H1 (cell line): ENCODE measurements at regions not wholly inside any gene's neighbourhood (a gene's known extent, or its start where the extent isn't known, plus 50 kb on each side); places are given as distances from the start of the nearest gene placed in this dataset.

Source experiments
- CTCF ChIA-PET: fragments of 300-600 bp; sonication (Branson Sonifier 250); formaldehyde crosslinking; loops from one replicate; lab custom pipeline; 2021; ENCODE audit not compliant: partially characterized antibody; lab: Charles Lee
- POLR2A ChIA-PET: fragments of 300-600 bp; sonication (Branson Sonifier 250); formaldehyde crosslinking; loops from one replicate; lab custom pipeline; 2021; ENCODE audit warnings: inconsistent platforms; ENCODE audit not compliant: partially characterized antibody; lab: Charles Lee
- DNase-seq, 2 experiments: peaks; one replicate each; pipeline versions ENCODE4 v3.0.0 to v3.0.0-alpha.2; 2010 to 2022; ENCODE audit warnings: low spot score in 2 of 2, low read depth in 1 of 2, mixed read lengths in 1 of 2
- FAIRE-seq: peaks from 2 replicates; lab custom pipeline; 2011; peaks lifted over from hg19 to GRCh38; lab: Jason Lieb, UNC
- H2AFZ ChIP-seq: 2 replicates; pipeline ENCODE4 v1.8.1; 2012; ENCODE audit warnings: low read length, inconsistent platforms
- H2AK5ac ChIP-seq: 2 replicates; pipeline ENCODE4 v1.6.1; 2013; ENCODE audit warnings: low read depth, low read length
- H2BK120ac ChIP-seq: replicated peaks from 2 replicates; pipeline ENCODE3; 2013; ENCODE audit warnings: low read depth, low read length, inconsistent platforms
- H2BK12ac ChIP-seq: 2 replicates; pipeline ENCODE4 v1.6.1; 2013; ENCODE audit warnings: low read depth, low read length
- H2BK15ac ChIP-seq: 2 replicates; pipeline ENCODE4 v1.6.1; 2013; ENCODE audit warnings: low read length
- H2BK20ac ChIP-seq: 2 replicates; pipeline ENCODE4 v1.6.1; 2013; ENCODE audit warnings: low read length
- H2BK5ac ChIP-seq: 2 replicates; pipeline ENCODE4 v1.6.1; 2013; ENCODE audit warnings: low read depth, low read length
- H3K14ac ChIP-seq: 2 replicates; pipeline ENCODE4 v1.6.1; 2013; ENCODE audit warnings: inconsistent platforms; ENCODE audit not compliant: insufficient read length
- H3K18ac ChIP-seq: 2 replicates; pipeline ENCODE4 v1.6.1; 2013; ENCODE audit warnings: low read length; ENCODE audit errors: extremely low read depth
- H3K23ac ChIP-seq: 2 replicates; pipeline ENCODE4 v1.6.1; 2013; ENCODE audit warnings: inconsistent platforms; ENCODE audit not compliant: insufficient read length
- H3K23me2 ChIP-seq: 2 replicates; pipeline ENCODE4 v1.6.1; 2013; ENCODE audit warnings: low read depth, low read length
- H3K27ac ChIP-seq: 2 replicates; pipeline ENCODE4 v1.6.1; 2011; ENCODE audit warnings: low read depth, low read length, inconsistent platforms
- H3K27me3 ChIP-seq, 4 experiments: replicated peaks in 1 of 4; 1 replicate in 1 of 4; 2 replicates in 3 of 4; pipeline versions ENCODE4 v1.6.1 to v1.8.1; 2011 to 2013; ENCODE audit warnings: low read length in 3 of 4, mild to moderate bottlenecking in 3 of 4, inconsistent platforms in 2 of 4, mixed read lengths in 2 of 4, moderate library complexity in 1 of 4; ENCODE audit not compliant: control insufficient read depth in 3 of 4, insufficient read depth in 3 of 4; ENCODE audit errors: extremely low read depth in 1 of 4
- H3K36me3 ChIP-seq, 4 experiments: 2 replicates each; pipeline versions ENCODE4 v1.6.1 to v1.8.1; 2011 to 2013; ENCODE audit warnings: mild to moderate bottlenecking in 4 of 4, low read length in 3 of 4, moderate library complexity in 2 of 4, control low read depth in 1 of 4, inconsistent platforms in 1 of 4; ENCODE audit not compliant: insufficient read depth in 4 of 4, control insufficient read depth in 2 of 4
- H3K4ac ChIP-seq: replicated peaks from 2 replicates; pipeline ENCODE3; 2013; ENCODE audit warnings: low read length, low read depth, mixed read lengths, inconsistent platforms; ENCODE audit not compliant: insufficient read length
- H3K4me1 ChIP-seq, 4 experiments: replicated peaks in 1 of 4; 1 replicate in 1 of 4; 2 replicates in 3 of 4; pipeline versions ENCODE4 v1.6.1 to v1.8.1; 2011 to 2013; ENCODE audit warnings: low read length in 3 of 4, inconsistent platforms in 2 of 4, mixed read lengths in 1 of 4; ENCODE audit not compliant: insufficient read depth in 4 of 4, control insufficient read depth in 3 of 4
- H3K4me2 ChIP-seq, 2 experiments: 2 replicates each; pipeline versions ENCODE4 v1.6.1 to v1.8.1; 2011 to 2013; ENCODE audit warnings: low read depth in 2 of 2, low read length in 2 of 2, control low read depth in 1 of 2, inconsistent platforms in 1 of 2, mild to moderate bottlenecking in 1 of 2; ENCODE audit not compliant: insufficient read depth in 1 of 2
- H3K4me3 ChIP-seq, 4 experiments: fragments of 200-600, 300-600 bp in 1 of 4; sonication (generic), shearing (Covaris generic), sonication (Bioruptor Twin) in 1 of 4; 2 replicates each; pipeline versions ENCODE4 v1.5.1 to v1.8.1; 2011 to 2016; ENCODE audit warnings: low read length in 4 of 4, low read depth in 3 of 4, control low read depth in 2 of 4, inconsistent platforms in 2 of 4, mild to moderate bottlenecking in 2 of 4, mixed read lengths in 1 of 4, moderate library complexity in 1 of 4; ENCODE audit not compliant: insufficient read depth in 2 of 4; ENCODE audit errors: extremely low read depth in 1 of 4
- H3K56ac ChIP-seq: replicated peaks from 2 replicates; pipeline ENCODE3; 2013; ENCODE audit warnings: low read depth, mild to moderate bottlenecking, mixed read lengths, low read length, inconsistent platforms; ENCODE audit not compliant: insufficient read length
- H3K79me1 ChIP-seq: 2 replicates; pipeline ENCODE4 v1.6.1; 2013; ENCODE audit warnings: low read depth, low read length, control low read depth
- H3K79me2 ChIP-seq, 2 experiments: 2 replicates each; pipeline versions ENCODE4 v1.6.1 to v1.8.1; 2012 to 2013; ENCODE audit warnings: low read length in 2 of 2, mild to moderate bottlenecking in 2 of 2, inconsistent platforms in 1 of 2; ENCODE audit not compliant: insufficient read depth in 2 of 2, control insufficient read depth in 1 of 2
- H3K9ac ChIP-seq, 4 experiments: replicated peaks in 1 of 4; 1 replicate in 1 of 4; 2 replicates in 3 of 4; pipeline versions ENCODE4 v1.6.1 to v1.8.1; 2011 to 2013; ENCODE audit warnings: low read depth in 3 of 4, low read length in 3 of 4, control low read depth in 2 of 4, mild to moderate bottlenecking in 2 of 4, moderate library complexity in 2 of 4, inconsistent platforms in 1 of 4; ENCODE audit errors: extremely low read depth in 1 of 4
- H3K9me3 ChIP-seq, 2 experiments: 2 replicates each; pipeline versions ENCODE4 v1.6.1 to v1.8.1; 2012 to 2013; ENCODE audit warnings: mild to moderate bottlenecking in 2 of 2, moderate library complexity in 2 of 2, control low read depth in 1 of 2, inconsistent platforms in 1 of 2, low read depth in 1 of 2, low read length in 1 of 2, mixed read lengths in 1 of 2; ENCODE audit not compliant: insufficient read depth in 2 of 2
- H4K20me1 ChIP-seq, 2 experiments: replicated peaks in 1 of 2; 2 replicates each; pipeline versions ENCODE3 to v1.8.1; 2011 to 2013; ENCODE audit warnings: inconsistent platforms in 2 of 2, low read length in 2 of 2, mild to moderate bottlenecking in 1 of 2; ENCODE audit not compliant: insufficient read depth in 2 of 2, control insufficient read depth in 1 of 2
- H4K5ac ChIP-seq: 2 replicates; pipeline ENCODE4 v1.6.1; 2013; ENCODE audit warnings: low read length, low read depth, mixed read lengths, inconsistent platforms; ENCODE audit not compliant: insufficient read length
- H4K8ac ChIP-seq: 2 replicates; pipeline ENCODE4 v1.8.0; 2013; ENCODE audit warnings: mild to moderate bottlenecking, moderate library complexity, low read length, inconsistent platforms; ENCODE audit not compliant: insufficient read depth; ENCODE audit errors: extremely low read depth
- H4K91ac ChIP-seq: replicated peaks from 2 replicates; pipeline ENCODE3; 2013; ENCODE audit warnings: low read length, mixed read lengths, inconsistent platforms; ENCODE audit not compliant: insufficient read length
- CBX5 ChIP-seq: fragments of 300-800, 300-1000 bp; sonication (generic); IDR thresholded peaks from 2 replicates; pipeline ENCODE4 v1.7.1; 2016; ENCODE audit warnings: antibody characterized with exemption, low read length, low read depth
- CEBPB ChIP-seq: IDR thresholded peaks from 2 replicates; pipeline ENCODE4 v1.6.1; 2012; ENCODE audit warnings: low read depth, low read length
- CHD1 ChIP-seq: IDR thresholded peaks from 2 replicates; pipeline ENCODE4 v1.6.1; 2012; ENCODE audit warnings: low read depth, low read length, improper control_type of control experiment
- CHD2 ChIP-seq: IDR thresholded peaks from 2 replicates; pipeline ENCODE4 v1.6.1; 2012; ENCODE audit warnings: low read length, improper control_type of control experiment
- GTF2F1 ChIP-seq: IDR thresholded peaks from 2 replicates; pipeline ENCODE4 v1.6.1; 2012; ENCODE audit warnings: low read depth, low read length, improper control_type of control experiment, borderline replicate concordance
- JUN ChIP-seq: IDR thresholded peaks from 2 replicates; pipeline ENCODE4 v1.6.1; 2011; ENCODE audit warnings: low read depth, mild to moderate bottlenecking, improper control_type of control experiment, low read length
- MAFK ChIP-seq: IDR thresholded peaks from 2 replicates; pipeline ENCODE4 v1.6.1; 2012; ENCODE audit warnings: low read depth, mild to moderate bottlenecking, improper control_type of control experiment, low read length
- MAX ChIP-seq: IDR thresholded peaks from 2 replicates; pipeline ENCODE4 v1.6.1; 2012; ENCODE audit warnings: inconsistent platforms
- POLR2A ChIP-seq, 2 experiments: IDR thresholded peaks; 1 replicate in 1 of 2; 2 replicates in 1 of 2; pipeline ENCODE4 v1.6.1; 2011; ENCODE audit warnings: low read depth in 2 of 2, low read length in 2 of 2, mild to moderate bottlenecking in 2 of 2; ENCODE audit errors: control extremely low read depth in 1 of 2
- POLR2AphosphoS5 ChIP-seq: IDR thresholded peaks from 2 replicates; pipeline ENCODE4 v1.6.1; 2011; ENCODE audit warnings: low read depth, low read length
- RBBP5 ChIP-seq: IDR thresholded peaks from 2 replicates; pipeline ENCODE4 v1.7.1; 2012; ENCODE audit warnings: low read depth, mild to moderate bottlenecking, inconsistent platforms, low read length, moderate library complexity, borderline replicate concordance
- SIX5 ChIP-seq: IDR thresholded peaks from 2 replicates; pipeline ENCODE4 v1.6.1; 2011; ENCODE audit warnings: mild to moderate bottlenecking, low read depth, low read length
- SP4 ChIP-seq: IDR thresholded peaks from 2 replicates; pipeline ENCODE4 v1.6.1; 2012; ENCODE audit warnings: low read length, inconsistent platforms
- TBP ChIP-seq: IDR thresholded peaks from 2 replicates; pipeline ENCODE4 v1.6.1; 2011; ENCODE audit warnings: low read depth, low read length, improper control_type of control experiment
- ZNF274 ChIP-seq: IDR thresholded peaks from 2 replicates; pipeline ENCODE4 v1.7.0; 2012; ENCODE audit warnings: low read length, borderline replicate concordance; ENCODE audit errors: extremely low read depth
- WGBS, 2 experiments: shearing (Covaris generic) in 1 of 2; methylation state at CpG; one replicate each; pipeline versions ENCODE4 v1.1.6 to v1.1.7; 2013 to 2015; ENCODE audit warnings: low lambda C conversion rate in 2 of 2, mixed read lengths in 2 of 2, inconsistent platforms in 1 of 2, low coverage in 1 of 2, missing lambda C conversion rate in 1 of 2; ENCODE audit not compliant: insufficient replicate concordance in 2 of 2, insufficient coverage in 1 of 2, insufficient read length in 1 of 2; ENCODE audit errors: extremely low coverage in 1 of 2, missing lambda C conversion rate in 1 of 2; 5-methylcytosine and 5-hydroxymethylcytosine counted together
- TF ChIP-seq, protein P1 (sequence below): IDR thresholded peaks from 2 replicates; pipeline ENCODE4 v1.6.1; 2011; ENCODE audit warnings: low read length, improper control_type of control experiment

- no peak overlapping the region for H3K4me3 ChIP-seq
- no peaks in the 10 kb centered on the region for H3K9me3 ChIP-seq
- no peak overlapping the region for H3K23ac ChIP-seq
- DNase-seq (no peak), FAIRE-seq (no peak)
- H4K8ac ChIP-seq = no peak overlapping the region
- H2BK120ac ChIP-seq = no peak overlapping the region
- no peak overlapping the region for H2BK20ac ChIP-seq
- H3K79me1 ChIP-seq = no peaks in the 10 kb centered on the region
- no peak overlapping the region for H3K9ac ChIP-seq
- no peak overlapping the region for H3K27ac ChIP-seq
- H3K56ac ChIP-seq = no peak overlapping the region
- H2AFZ ChIP-seq = no peak overlapping the region
- peaks cover 0 to 1% (median 0%) of the 10 kb centered on the region in 4 experiments; a peak in 2 of 7 replicates for H3K27me3 ChIP-seq
- no peak overlapping the region for H2BK12ac ChIP-seq
- no peaks in the 10 kb centered on the region for H3K23me2 ChIP-seq
- ChIA-PET POLR2A (no interaction called here), CTCF (no interaction called here)
- H3K18ac ChIP-seq = no peak overlapping the region
- no peaks in the 10 kb centered on the region for H3K79me2 ChIP-seq
- 85% methylated on average over 6 of the region's 6 CpGs; no CpG with 5 or more reads in 1 of the 2 experiments for WGBS, 2 experiments
- H4K20me1 ChIP-seq = no peaks in the 10 kb centered on the region
- H4K5ac ChIP-seq = no peak overlapping the region
- no peak overlapping the region for H2AK5ac ChIP-seq
- H3K4me1 ChIP-seq = peaks cover 0 to 2% (median 0%) of the 10 kb centered on the region in 4 experiments; a peak in 1 of 7 replicates
- H2BK5ac ChIP-seq = no peak overlapping the region
- no peak overlapping the region for H3K14ac ChIP-seq
- H2BK15ac ChIP-seq = no peak overlapping the region
- H3K4me2 ChIP-seq = no peak overlapping the region; a peak in 1 of 4 replicates
- no peaks in the 10 kb centered on the region; a peak in 1 of 8 replicates for H3K36me3 ChIP-seq
- no peak overlapping the region for H4K91ac ChIP-seq
- H3K4ac ChIP-seq = no peak overlapping the region
- TF ChIP-seq, protein P1, sequence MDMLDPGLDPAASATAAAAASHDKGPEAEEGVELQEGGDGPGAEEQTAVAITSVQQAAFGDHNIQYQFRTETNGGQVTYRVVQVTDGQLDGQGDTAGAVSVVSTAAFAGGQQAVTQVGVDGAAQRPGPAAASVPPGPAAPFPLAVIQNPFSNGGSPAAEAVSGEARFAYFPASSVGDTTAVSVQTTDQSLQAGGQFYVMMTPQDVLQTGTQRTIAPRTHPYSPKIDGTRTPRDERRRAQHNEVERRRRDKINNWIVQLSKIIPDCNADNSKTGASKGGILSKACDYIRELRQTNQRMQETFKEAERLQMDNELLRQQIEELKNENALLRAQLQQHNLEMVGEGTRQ = no peak
- no peak for TF ChIP-seq TBP
- no peak for TF ChIP-seq SIX5
- no peak for TF ChIP-seq MAFK
- no peak for TF ChIP-seq JUN
- no peak for TF ChIP-seq CEBPB
- no peak for TF ChIP-seq CHD2
- no peak for TF ChIP-seq POLR2AphosphoS5
- TF ChIP-seq GTF2F1 = no peak
- TF ChIP-seq POLR2A (IDR thresholded peaks at IDR 0.05; ENCODE audit: control extremely low read depth in 1 of 2, low read depth in 2 of 2, low read length in 2 of 2) = no peak
- no peak for TF ChIP-seq ZNF274
- no peak for TF ChIP-seq SP4
- TF ChIP-seq RBBP5 = no peak
- TF ChIP-seq MAX = no peak
- no peak for TF ChIP-seq CBX5
- no peak for TF ChIP-seq CHD1
Observed at GRCh38 chr6:2582268-2582667, 168.5 kb downstream of the MYLK4 start.
